ENCODE measurements at regions not wholly inside any gene's neighbourhood (a gene's known extent, or its start where the extent isn't known, plus 50 kb on each side); places are given as distances from the start of the nearest gene placed in this dataset.

GRCh38 chr12:131477613-131478012 is 233.3 kb upstream of the SFSWAP start:
- no peak for DNase-seq (ENCODE audit: low spot score)
- Mint-ChIP-seq H3K4me1 (no peaks in the 10 kb centered on the region), H3K36me3 (no peaks in the 10 kb centered on the region), H3K27me3 (ENCODE audit: insufficient read depth, low read depth) (no peaks in the 10 kb centered on the region), H3K4me3 (no peak overlapping the region), H3K27ac (no peak overlapping the region), H3K9me3 (peaks cover 3% of the 10 kb centered on the region)
- no peaks in the 10 kb centered on the region for H3K4me1 ChIP-seq
- H3K4me3 ChIP-seq = no peak overlapping the region
- H2AFZ ChIP-seq (replicated peaks) = no peak overlapping the region
- H3K27me3 ChIP-seq = no peaks in the 10 kb centered on the region
- H3K36me3 ChIP-seq = no peaks in the 10 kb centered on the region
- H3K27ac ChIP-seq = no peak overlapping the region
- H3F3A ChIP-seq (ENCODE audit: low read depth) = no peaks in the 10 kb centered on the region
- H3K9ac ChIP-seq = no peak overlapping the region
- H3K79me2 ChIP-seq (ENCODE audit: low read depth) = no peaks in the 10 kb centered on the region
- no peaks in the 10 kb centered on the region for H4K20me1 ChIP-seq (ENCODE audit: low read depth)
- no peaks in the 10 kb centered on the region for H3K9me3 ChIP-seq (ENCODE audit: low read depth)
- H3K4me2 ChIP-seq = no peak overlapping the region
- TF ChIP-seq EZH2 (IDR thresholded peaks at IDR 0.05) (no peak), EZH2phosphoT487 (IDR thresholded peaks at IDR 0.05) (no peak), CTCF (IDR thresholded peaks at IDR 0.05) (no peak)

GRCh38 chr12:131478468-131478867 is 232.4 kb upstream of the SFSWAP start:
- no peaks in the 10 kb centered on the region for H3K27me3 Mint-ChIP-seq (ENCODE audit: insufficient read depth, low read depth)
- H3K27me3 ChIP-seq = no peaks in the 10 kb centered on the region
- no peaks in the 10 kb centered on the region for H3K4me1 ChIP-seq
- H3K4me3 ChIP-seq = no peak overlapping the region
- H3K4me3 Mint-ChIP-seq = no peak overlapping the region
- no peaks in the 10 kb centered on the region for H3K4me1 Mint-ChIP-seq
- TF ChIP-seq CTCF (IDR thresholded peaks at IDR 0.05) (no peak), EZH2phosphoT487 (IDR thresholded peaks at IDR 0.05) (no peak), EZH2 (IDR thresholded peaks at IDR 0.05) (no peak)
- no peak overlapping the region for H3K4me2 ChIP-seq
- no peaks in the 10 kb centered on the region for H4K20me1 ChIP-seq (ENCODE audit: low read depth)
- no peak overlapping the region for H3K27ac Mint-ChIP-seq
- H3K27ac ChIP-seq = no peak overlapping the region
- no peaks in the 10 kb centered on the region for H3K79me2 ChIP-seq (ENCODE audit: low read depth)
- no peak for DNase-seq (ENCODE audit: low spot score)
- H3K9me3 Mint-ChIP-seq = peaks cover 3% of the 10 kb centered on the region
- no peaks in the 10 kb centered on the region for H3K9me3 ChIP-seq (ENCODE audit: low read depth)
- H3K36me3 Mint-ChIP-seq = no peaks in the 10 kb centered on the region
- H3K36me3 ChIP-seq = no peaks in the 10 kb centered on the region
- no peak overlapping the region for H2AFZ ChIP-seq (replicated peaks)
- H3K9ac ChIP-seq = no peak overlapping the region
- H3F3A ChIP-seq (ENCODE audit: low read depth) = no peaks in the 10 kb centered on the region

GRCh38 chr12:131482199-131482598 is 228.7 kb upstream of the SFSWAP start:
- DNase-seq (ENCODE audit: low spot score) = no peak

GRCh38 chr12:131482686-131483085 is 228.2 kb upstream of the SFSWAP start:
- Histone ChIP-seq H3K4me1 (no peaks in the 10 kb centered on the region), H3F3A (ENCODE audit: low read depth) (no peaks in the 10 kb centered on the region), H3K79me2 (ENCODE audit: low read depth) (no peaks in the 10 kb centered on the region), H3K27me3 (no peaks in the 10 kb centered on the region), H3K36me3 (no peaks in the 10 kb centered on the region), H3K27ac (no peak overlapping the region), H3K9ac (no peak overlapping the region), H3K4me3 (no peak overlapping the region), H4K20me1 (ENCODE audit: low read depth) (no peaks in the 10 kb centered on the region), H3K4me2 (no peak overlapping the region), H3K9me3 (ENCODE audit: low read depth) (no peaks in the 10 kb centered on the region), H2AFZ (replicated peaks) (no peak overlapping the region)
- no peak for DNase-seq (ENCODE audit: low spot score)
- Mint-ChIP-seq H3K4me3 (no peak overlapping the region), H3K9me3 (no peaks in the 10 kb centered on the region), H3K4me1 (no peaks in the 10 kb centered on the region), H3K27ac (no peak overlapping the region), H3K27me3 (ENCODE audit: insufficient read depth, low read depth) (peaks cover 5% of the 10 kb centered on the region), H3K36me3 (no peaks in the 10 kb centered on the region)
- TF ChIP-seq CTCF (IDR thresholded peaks at IDR 0.05) (no peak), EZH2phosphoT487 (IDR thresholded peaks at IDR 0.05) (no peak), EZH2 (IDR thresholded peaks at IDR 0.05) (no peak)

More at GRCh38 chr12:131482199-131482598, 228.7 kb upstream of the SFSWAP start:
- Histone ChIP-seq H3K4me2 (no peak overlapping the region), H2AFZ (replicated peaks) (no peak overlapping the region), H3K9me3 (ENCODE audit: low read depth) (no peaks in the 10 kb centered on the region), H3K27me3 (no peaks in the 10 kb centered on the region), H3K4me3 (no peak overlapping the region), H3K79me2 (ENCODE audit: low read depth) (no peaks in the 10 kb centered on the region), H3K36me3 (no peaks in the 10 kb centered on the region), H4K20me1 (ENCODE audit: low read depth) (no peaks in the 10 kb centered on the region), H3K9ac (no peak overlapping the region), H3K4me1 (no peaks in the 10 kb centered on the region), H3K27ac (no peak overlapping the region), H3F3A (ENCODE audit: low read depth) (no peaks in the 10 kb centered on the region)
- Mint-ChIP-seq H3K4me1 (no peaks in the 10 kb centered on the region), H3K4me3 (no peak overlapping the region), H3K27ac (no peak overlapping the region), H3K27me3 (ENCODE audit: insufficient read depth, low read depth) (peaks cover 2% of the 10 kb centered on the region), H3K9me3 (no peaks in the 10 kb centered on the region), H3K36me3 (no peaks in the 10 kb centered on the region)
- TF ChIP-seq EZH2 (IDR thresholded peaks at IDR 0.05) = no peak
